Stimulated activated CD4-positive, alpha-beta T cell treated with anti-CD3 and anti-CD28 coated beads, TNF-alpha, amount 100 ng/mL, for 24 hours (primary cell): ENCODE measurements at regions not wholly inside any gene's neighbourhood (a gene's known extent, or its start where the extent isn't known, plus 50 kb on each side); places are given as distances from the start of the nearest gene placed in this dataset.
A peak's percentile ranks its signal among the peaks of the same experiment; 100 is the strongest.

Source experiments
- DNase-seq, 3 experiments: peaks; one replicate each; pipeline ENCODE4 v3.0.0-alpha.2; 2020; ENCODE audit warnings: low read depth in 3 of 3

DNA sequence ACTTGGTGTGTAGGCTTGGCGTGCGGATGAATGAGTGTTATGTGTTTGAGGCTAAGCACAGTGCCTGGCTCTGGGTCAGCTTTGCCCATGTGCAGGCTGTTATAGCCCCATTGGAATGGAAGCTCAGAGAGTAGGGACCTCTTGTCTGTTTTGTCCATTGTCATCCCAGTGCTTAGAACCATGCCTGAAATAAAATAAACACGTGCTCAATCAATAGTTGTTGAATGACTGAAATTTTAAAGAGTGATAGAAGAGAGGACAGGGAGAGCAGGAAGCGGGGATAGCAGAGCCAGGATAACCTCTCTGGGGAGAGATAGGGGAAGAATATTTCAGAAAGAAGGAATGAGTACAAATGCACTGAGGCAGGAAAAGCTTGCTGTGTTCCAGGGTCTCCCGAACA lies 263.9 kb downstream of the HIVEP2 start:
- no peak for DNase-seq

- no peak for DNase-seq
Observed at GRCh38 chr6:142682985-142683384, 262.0 kb downstream of the HIVEP2 start.

- DNase-seq: no peak
Observed at GRCh38 chr6:142683714-142684141, 261.2 kb downstream of the HIVEP2 start.

DNA sequence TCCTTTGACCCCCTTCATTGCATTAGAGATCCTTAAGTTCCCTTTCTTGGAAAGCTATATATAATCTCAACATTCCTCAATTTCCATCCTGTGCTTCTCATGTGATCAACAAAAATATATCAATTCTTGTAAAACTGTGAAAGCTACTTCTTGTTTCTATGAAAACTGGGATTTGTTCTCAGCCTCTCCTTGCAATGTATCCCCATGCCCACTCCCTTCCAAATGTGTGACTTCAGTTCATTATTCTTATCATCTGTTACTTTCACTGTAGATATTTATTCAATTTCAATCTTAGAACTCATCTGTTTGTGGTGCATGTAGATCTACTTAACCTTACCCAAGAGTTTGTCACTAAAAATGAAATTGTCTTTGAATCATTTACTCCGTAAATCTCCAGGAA lies 260.6 kb downstream of the HIVEP2 start:
- DNase-seq: no peak

- DNase-seq: peak in 1 of 3 experiments; percentile 2
Observed at GRCh38 chr6:142685852-142686506, 259.0 kb downstream of the HIVEP2 start.

- DNase-seq: no peak
Observed at GRCh38 chr6:142686507-142686887, 258.5 kb downstream of the HIVEP2 start.

DNA sequence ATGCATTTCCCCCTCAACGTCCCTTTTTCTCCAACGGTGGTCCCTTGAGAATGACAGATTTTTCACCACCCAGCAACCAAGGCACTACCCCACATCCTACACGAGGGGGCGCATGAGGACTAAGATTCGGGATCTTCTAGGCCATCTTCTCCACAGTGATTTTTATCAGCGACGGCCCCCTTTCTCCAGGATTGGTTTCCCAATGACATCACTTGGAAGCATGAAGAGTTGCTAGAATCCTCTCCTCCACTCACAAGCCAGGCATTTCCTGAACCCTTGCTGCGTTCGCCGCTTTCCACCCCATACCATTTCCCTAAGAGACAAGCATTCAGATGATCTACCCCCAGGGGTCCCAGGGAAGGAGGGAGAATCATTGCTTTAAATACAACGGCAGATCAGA lies 252.0 kb downstream of the HIVEP2 start:
- peak; percentile 44 to 61 (median 53) for DNase-seq

GRCh38 chr6:142693441-142693840 lies 251.5 kb downstream of the HIVEP2 start:
- DNase-seq: no peak

- DNase-seq: no peak
Observed at GRCh38 chr6:142694054-142694453, 250.9 kb downstream of the HIVEP2 start.

DNA sequence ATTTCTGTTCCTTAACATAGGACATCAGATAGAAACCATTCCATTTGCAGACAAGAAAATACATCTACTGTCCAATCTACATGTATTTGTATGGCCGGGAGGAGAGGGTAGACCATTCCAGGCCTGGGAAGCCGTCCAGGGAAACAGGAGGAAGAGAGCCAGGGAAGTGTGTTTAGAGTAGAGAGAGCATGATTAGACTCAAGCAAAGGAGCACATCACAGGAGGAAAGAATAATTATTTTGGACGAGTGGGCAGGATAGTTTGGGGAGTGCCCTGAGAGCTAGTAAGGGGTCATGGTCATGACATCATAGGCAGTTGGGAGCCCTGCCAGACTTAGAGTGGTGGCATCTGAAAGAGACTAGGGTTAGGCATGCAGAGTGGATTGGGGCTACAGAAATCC lies 250.0 kb downstream of the HIVEP2 start:
- no peak for DNase-seq

GRCh38 chr6:142696123-142697000 lies 248.6 kb downstream of the HIVEP2 start:
- DNase-seq: no peak

GRCh38 chr6:142697001-142697335 lies 248.0 kb downstream of the HIVEP2 start:
- no peak for DNase-seq

DNA sequence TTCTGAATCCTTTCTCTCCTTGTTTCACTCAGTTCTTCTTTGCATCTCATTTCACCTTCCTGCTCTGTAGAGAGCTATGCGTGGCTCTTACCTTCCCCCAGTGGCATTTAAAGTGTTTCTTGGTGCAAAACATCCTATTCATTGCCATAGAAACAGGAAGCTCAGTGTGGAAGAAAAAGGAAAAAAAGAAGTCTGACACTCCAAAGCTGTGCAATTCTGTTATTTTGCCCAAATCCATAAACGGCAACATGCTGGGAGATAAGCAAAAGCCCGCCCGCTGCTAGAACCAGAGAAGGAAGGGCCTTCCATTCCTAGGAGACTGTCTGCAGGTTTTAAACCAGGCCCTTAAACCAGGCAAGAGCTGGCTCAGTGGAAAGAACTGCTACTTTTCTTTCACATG lies 247.1 kb downstream of the HIVEP2 start:
- DNase-seq: no peak

- DNase-seq: no peak
Observed at GRCh38 chr6:142698751-142699150, 246.2 kb downstream of the HIVEP2 start.

- DNase-seq: no peak
Observed at GRCh38 chr6:142699391-142699790, 245.6 kb downstream of the HIVEP2 start.

GRCh38 chr6:142700032-142700431 lies 244.9 kb downstream of the HIVEP2 start:
- no peak for DNase-seq

GRCh38 chr6:142700671-142701312 lies 244.2 kb downstream of the HIVEP2 start:
- DNase-seq: no peak
